C4-2B (cell line): ENCODE measurements at regions not wholly inside any gene's neighbourhood (a gene's known extent, or its start where the extent isn't known, plus 50 kb on each side); places are given as distances from the start of the nearest gene placed in this dataset.

Source experiments
- H3K27ac ChIP-seq: fragments of 450-650 bp; 2 replicates; pipeline ENCODE4 v1.5.1; 2017
- ZFX ChIP-seq: fragments of 450-650 bp; IDR thresholded peaks from 2 replicates; pipeline ENCODE4 v1.6.1; 2017
- TF ChIP-seq, protein P1 (sequence below): fragments of 450-650 bp; conservative IDR thresholded peaks from 2 replicates; pipeline ENCODE4 v1.5.1; 2017; ENCODE audit warnings: mild to moderate bottlenecking

DNA sequence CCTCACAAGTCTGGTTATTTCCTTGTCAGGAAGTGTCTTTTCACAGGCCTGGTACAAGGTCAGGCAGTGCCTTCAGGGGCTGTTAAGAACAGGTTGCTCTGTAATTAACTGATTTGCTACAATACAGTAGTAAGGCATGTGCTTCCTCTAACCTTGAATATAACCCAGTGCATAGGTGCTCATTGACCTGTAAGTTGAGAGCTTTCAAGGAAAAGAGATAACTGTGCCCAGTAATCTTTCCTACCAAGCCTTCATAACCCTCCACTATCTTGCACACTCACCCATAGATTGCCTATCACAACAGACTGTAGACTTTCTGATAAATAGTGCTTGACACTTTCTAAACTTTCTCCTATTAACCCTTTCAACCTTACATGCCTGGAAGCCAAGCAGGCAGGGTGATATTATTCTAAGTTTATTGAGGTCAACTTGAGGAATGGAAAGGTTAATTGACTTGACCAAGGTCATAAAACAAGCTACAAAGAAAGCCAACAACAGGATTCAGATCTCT is 148.1 kb downstream of the PPARGC1A start:
- TF ChIP-seq, protein P1, sequence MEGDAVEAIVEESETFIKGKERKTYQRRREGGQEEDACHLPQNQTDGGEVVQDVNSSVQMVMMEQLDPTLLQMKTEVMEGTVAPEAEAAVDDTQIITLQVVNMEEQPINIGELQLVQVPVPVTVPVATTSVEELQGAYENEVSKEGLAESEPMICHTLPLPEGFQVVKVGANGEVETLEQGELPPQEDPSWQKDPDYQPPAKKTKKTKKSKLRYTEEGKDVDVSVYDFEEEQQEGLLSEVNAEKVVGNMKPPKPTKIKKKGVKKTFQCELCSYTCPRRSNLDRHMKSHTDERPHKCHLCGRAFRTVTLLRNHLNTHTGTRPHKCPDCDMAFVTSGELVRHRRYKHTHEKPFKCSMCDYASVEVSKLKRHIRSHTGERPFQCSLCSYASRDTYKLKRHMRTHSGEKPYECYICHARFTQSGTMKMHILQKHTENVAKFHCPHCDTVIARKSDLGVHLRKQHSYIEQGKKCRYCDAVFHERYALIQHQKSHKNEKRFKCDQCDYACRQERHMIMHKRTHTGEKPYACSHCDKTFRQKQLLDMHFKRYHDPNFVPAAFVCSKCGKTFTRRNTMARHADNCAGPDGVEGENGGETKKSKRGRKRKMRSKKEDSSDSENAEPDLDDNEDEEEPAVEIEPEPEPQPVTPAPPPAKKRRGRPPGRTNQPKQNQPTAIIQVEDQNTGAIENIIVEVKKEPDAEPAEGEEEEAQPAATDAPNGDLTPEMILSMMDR = no peak
- TF ChIP-seq ZFX = no peak
- no peak overlapping the region for H3K27ac ChIP-seq

DNA sequence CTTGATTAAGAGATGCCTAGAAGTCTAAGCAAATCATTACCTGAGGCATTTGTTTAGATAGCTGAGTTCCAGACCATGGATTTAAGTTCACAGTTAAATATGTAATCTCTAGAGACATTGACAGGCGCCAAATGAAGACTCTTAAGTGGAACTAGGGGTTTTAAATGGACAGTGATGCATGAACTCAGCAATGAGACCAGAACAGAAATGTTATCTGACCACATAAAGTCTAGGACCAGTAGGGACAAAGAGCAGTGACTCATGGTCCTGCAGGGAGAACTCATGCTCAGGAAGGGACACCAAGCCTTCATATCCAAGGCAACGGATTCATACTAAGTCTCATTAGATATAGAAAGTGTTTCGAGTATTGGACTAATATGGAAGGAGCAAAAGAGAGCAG is 152.3 kb downstream of the PPARGC1A start:
- TF ChIP-seq, protein P1 = no peak
- TF ChIP-seq ZFX = no peak
- H3K27ac ChIP-seq = no peak overlapping the region

DNA sequence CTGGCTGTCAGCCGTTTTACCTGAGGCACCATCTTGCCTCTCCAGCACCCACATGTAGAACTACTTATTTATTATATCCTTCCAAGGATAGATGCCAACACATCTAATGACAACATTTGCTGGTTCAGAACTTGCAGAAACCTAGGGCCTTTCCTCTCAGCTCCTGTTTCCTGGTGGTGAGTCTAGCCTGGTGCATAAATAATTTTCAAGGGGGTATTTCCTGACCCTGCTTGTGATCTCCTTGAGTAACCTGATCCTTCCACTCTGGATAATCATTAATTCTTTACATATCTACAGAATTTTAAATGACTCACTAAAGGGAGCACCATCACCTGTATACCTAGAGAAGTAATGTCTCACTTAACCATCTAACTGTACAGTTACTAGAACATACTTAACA is 153.4 kb downstream of the PPARGC1A start:
- H3K27ac ChIP-seq = no peak overlapping the region
- TF ChIP-seq ZFX = no peak

DNA sequence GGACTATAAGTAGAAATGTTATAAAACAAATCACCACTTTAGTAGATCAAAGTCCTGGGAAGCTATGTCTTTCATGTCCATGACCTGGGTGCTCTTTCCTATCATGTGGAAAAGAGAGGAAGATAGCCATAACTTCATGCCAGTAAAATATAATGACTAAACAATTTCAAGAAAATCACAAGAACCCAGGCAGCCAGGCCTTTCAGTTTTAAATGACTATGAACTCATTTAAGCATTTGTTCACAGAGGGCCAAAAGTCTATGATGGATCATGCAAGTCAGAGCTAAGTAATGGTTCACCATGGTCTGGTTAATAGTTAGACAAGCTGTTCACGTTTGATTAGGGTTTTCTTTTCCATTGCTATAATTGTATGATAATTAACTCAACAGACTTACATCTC is 155.8 kb downstream of the PPARGC1A start:
- H3K27ac ChIP-seq = no peak overlapping the region
- TF ChIP-seq, protein P1 = no peak
- no peak for TF ChIP-seq ZFX

DNA sequence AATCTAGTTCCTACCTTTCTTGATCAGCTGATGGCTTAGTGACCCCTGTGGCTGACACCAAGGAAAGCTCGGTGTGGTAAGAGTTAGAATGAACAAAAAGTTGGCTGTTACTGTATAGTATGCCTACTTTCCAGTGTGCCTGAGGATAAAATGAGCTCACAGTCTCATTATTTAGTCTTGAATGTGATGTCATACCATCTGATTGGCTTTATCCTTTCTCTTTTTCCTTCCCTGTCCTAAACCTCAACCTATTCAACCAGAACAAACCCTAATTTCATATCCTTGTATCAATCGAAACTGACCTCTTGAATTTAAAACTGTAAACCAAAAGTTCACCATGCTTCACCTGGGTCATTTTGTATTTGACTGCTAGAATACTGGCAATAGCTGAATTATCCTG is 156.4 kb downstream of the PPARGC1A start:
- TF ChIP-seq, protein P1 = no peak

DNA sequence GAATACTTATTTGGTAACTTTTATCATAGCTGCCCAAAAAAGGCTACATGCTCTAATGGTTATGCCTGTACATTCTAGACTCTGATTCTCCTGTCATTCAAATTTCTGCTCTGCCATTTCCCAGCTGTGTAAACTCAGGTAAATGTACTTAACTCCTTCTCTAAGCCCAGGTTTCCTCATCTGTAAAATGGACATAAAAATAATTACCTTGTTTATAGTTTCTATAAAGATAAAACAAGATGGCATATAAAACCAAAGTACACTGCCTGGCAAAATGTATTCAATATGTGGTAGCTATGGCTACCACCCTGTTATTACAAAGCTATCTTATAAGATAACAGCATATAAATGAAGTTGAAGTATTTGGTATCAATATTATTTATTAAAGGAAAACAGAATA is 158.8 kb downstream of the PPARGC1A start:
- TF ChIP-seq, protein P1 = no peak
- TF ChIP-seq ZFX = no peak
- no peak overlapping the region for H3K27ac ChIP-seq

More for the DNA sequence above, 156.4 kb downstream of the PPARGC1A start:
- no peak overlapping the region for H3K27ac ChIP-seq

DNA sequence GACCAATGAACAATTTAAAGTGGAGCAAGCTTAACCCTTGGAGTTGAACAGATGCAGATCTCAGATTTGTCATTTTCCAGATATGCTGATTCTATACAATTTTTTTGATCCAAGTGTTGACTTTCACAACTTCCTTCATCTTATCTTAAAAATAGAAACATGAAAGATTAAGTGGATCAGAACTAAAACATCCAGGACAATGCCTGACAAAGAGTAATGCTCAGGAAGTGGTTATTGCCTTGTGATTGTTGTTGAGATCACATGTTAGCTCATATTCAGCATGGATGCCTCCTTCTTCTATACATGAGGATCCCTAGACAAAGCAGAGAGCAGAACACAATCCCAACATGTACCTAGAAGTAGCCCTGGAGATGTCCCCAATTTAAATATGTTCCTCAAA is 160.9 kb downstream of the PPARGC1A start:
- TF ChIP-seq ZFX = no peak
- TF ChIP-seq, protein P1 = no peak
- no peak overlapping the region for H3K27ac ChIP-seq

DNA sequence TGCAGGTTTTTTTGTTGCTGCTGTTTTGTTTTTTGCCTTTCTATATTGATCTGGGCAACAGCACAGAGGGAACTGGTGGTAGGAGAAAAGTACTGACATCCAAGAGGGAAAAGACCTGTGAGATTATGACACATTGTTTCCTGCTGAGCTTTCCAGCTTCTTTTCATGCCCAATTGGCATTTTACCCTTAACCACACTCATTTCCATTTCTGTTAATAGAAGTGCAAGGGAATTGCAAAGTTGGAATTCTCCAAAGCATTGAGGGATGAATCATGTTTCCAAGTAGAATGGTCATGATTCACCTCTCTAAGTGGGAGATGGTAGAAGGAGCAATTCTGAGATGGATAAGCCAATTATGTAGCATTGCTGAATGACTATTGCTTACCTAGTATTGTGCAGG is 161.5 kb downstream of the PPARGC1A start:
- H3K27ac ChIP-seq = no peak overlapping the region
- TF ChIP-seq, protein P1 = no peak
- TF ChIP-seq ZFX = no peak
